PFSK-1 (cell line): ENCODE measurements at regions not wholly inside any gene's neighbourhood (a gene's known extent, or its start where the extent isn't known, plus 50 kb on each side); places are given as distances from the start of the nearest gene placed in this dataset.

Experiments used
- REST ChIP-seq, 2 experiments: IDR thresholded peaks; 2 replicates each; pipeline versions ENCODE4 v1.6.1 to v1.8.0; 2011 to 2012; ENCODE audit warnings: low read depth in 2 of 2, low read length in 2 of 2, control low read depth in 1 of 2, inconsistent platforms in 1 of 2, mild to moderate bottlenecking in 1 of 2, moderate library complexity in 1 of 2; ENCODE audit not compliant: insufficient read depth in 1 of 2
- SIN3A ChIP-seq: IDR thresholded peaks from 2 replicates; pipeline ENCODE4 v1.6.1; 2012; ENCODE audit warnings: mild to moderate bottlenecking, low read length, moderate library complexity, borderline replicate concordance; ENCODE audit not compliant: insufficient read depth
- TAF1 ChIP-seq: IDR thresholded peaks from 2 replicates; pipeline ENCODE4 v1.6.1; 2012; ENCODE audit warnings: low read length, control low read depth, borderline replicate concordance; ENCODE audit not compliant: insufficient read depth

- TF ChIP-seq TAF1 (no peak), REST (IDR thresholded peaks at IDR 0.05; ENCODE audit: insufficient read depth in 1 of 2, low read depth in 2 of 2, low read length in 2 of 2) (no peak), SIN3A (no peak)
These were observed 66.4 kb upstream of the DAB2 start for GRCh38 chr5:39491210-39491609.
